CD4-positive, alpha-beta T cell (primary cell): ENCODE measurements at regions not wholly inside any gene's neighbourhood (a gene's known extent, or its start where the extent isn't known, plus 50 kb on each side); places are given as distances from the start of the nearest gene placed in this dataset.
A peak's percentile ranks its signal among the peaks of the same experiment; 100 is the strongest.

Experiments used
- ATAC-seq: fragments of 200-7000 bp; cut with Tn5 transposase; one replicate; pipeline ENCODE4 v1.10.0; 2022; ENCODE audit warnings: mild to moderate bottlenecking; ENCODE audit not compliant: poor library complexity
- CTCF ChIA-PET: fragments of 350-600 bp; sonication (Branson Sonifier 250); formaldehyde crosslinking; loops from one replicate; lab custom pipeline; 2021; ENCODE audit warnings: antibody characterized with exemption, inconsistent platforms; lab: Charles Lee
- POLR2A ChIA-PET: fragments of 350-600 bp; sonication (Branson Sonifier 250); formaldehyde crosslinking; loops from one replicate; lab custom pipeline; 2021; ENCODE audit warnings: antibody characterized with exemption, inconsistent platforms; lab: Charles Lee
- DNase-seq, 14 experiments: peaks; one replicate each; pipeline ENCODE4 v3.0.0-alpha.2; 2013 to 2020; ENCODE audit warnings: mixed read lengths in 2 of 14
- H3K27ac ChIP-seq, 2 donors: one replicate each; pipeline versions ENCODE4 v1.5.1 to v1.7.0; 2013; ENCODE audit warnings: low read length in 2 of 2, low read depth in 1 of 2, mild to moderate bottlenecking in 1 of 2
- H3K27me3 ChIP-seq, 2 experiments: 1 replicate in 1 of 2; 2 replicates in 1 of 2; pipeline versions ENCODE4 v1.6.1 to v1.7.0; 2013; ENCODE audit warnings: low read length in 2 of 2, control low read depth in 1 of 2, mild to moderate bottlenecking in 1 of 2, moderate library complexity in 1 of 2; ENCODE audit not compliant: insufficient read depth in 2 of 2, control insufficient read depth in 1 of 2
- H3K36me3 ChIP-seq: one replicate; pipeline ENCODE4 v1.6.1; 2013; ENCODE audit warnings: low read length, control low read depth; ENCODE audit not compliant: insufficient read depth
- H3K4me1 ChIP-seq: one replicate; pipeline ENCODE4 v1.6.1; 2013; ENCODE audit warnings: low read length, control low read depth; ENCODE audit not compliant: insufficient read depth
- H3K4me3 ChIP-seq: one replicate; pipeline ENCODE4 v1.5.1; 2013; ENCODE audit warnings: mild to moderate bottlenecking, low read length, moderate library complexity
- H3K9me3 ChIP-seq, 2 experiments: 1 replicate in 1 of 2; 2 replicates in 1 of 2; pipeline versions ENCODE4 v1.6.1 to v1.7.0; 2013; ENCODE audit warnings: low read length in 2 of 2, mild to moderate bottlenecking in 2 of 2, control low read depth in 1 of 2, moderate library complexity in 1 of 2; ENCODE audit not compliant: control insufficient read depth in 1 of 2, insufficient read depth in 1 of 2
- H3K27ac Mint-ChIP-seq: one replicate; pipeline ENCODE4 v1.8.0; 2020; ENCODE audit warnings: mixed read lengths
- H3K27me3 Mint-ChIP-seq: one replicate; pipeline ENCODE4 v1.8.0; 2021; ENCODE audit warnings: mixed read lengths
- H3K36me3 Mint-ChIP-seq: one replicate; pipeline ENCODE4 v1.8.0; 2021; ENCODE audit warnings: low read depth, mixed read lengths
- H3K4me1 Mint-ChIP-seq: one replicate; pipeline ENCODE4 v1.8.0; 2021; ENCODE audit warnings: low read depth, mixed read lengths
- H3K4me3 Mint-ChIP-seq: one replicate; pipeline ENCODE4 v1.8.0; 2020; ENCODE audit warnings: mild to moderate bottlenecking, mixed read lengths
- H3K9me3 Mint-ChIP-seq: one replicate; pipeline ENCODE4 v1.8.0; 2020; ENCODE audit warnings: mixed read lengths
- CTCF ChIP-seq: fragments of 200-600 bp; IDR thresholded peaks from one replicate; pipeline ENCODE4 v1.8.0; 2022; ENCODE audit warnings: antibody characterized with exemption, mild to moderate bottlenecking
- intact Hi-C, 2 experiments: fragments of 100-400 bp; cut with DNase I in 1 of 2; cut with micrococcal nuclease in 1 of 2; formaldehyde crosslinking; loops; one replicate each; pipeline versions ENCODE4 v1.15.1 to v1.9.0; 2023 to 2025; cut with DNase I, micrococcal nuclease

GRCh38 chr2:181370126-181370525 lies 87.1 kb upstream of the ITGA4 start:
- Histone ChIP-seq H3K4me1 (peaks cover 17% of the 10 kb centered on the region), H3K27me3 (no peaks in the 10 kb centered on the region), H3K9me3 (no peaks in the 10 kb centered on the region), H3K4me3 (no peak overlapping the region), H3K27ac (no peak overlapping the region), H3K36me3 (no peaks in the 10 kb centered on the region)
- Mint-ChIP-seq H3K4me1 (peaks cover 28% of the 10 kb centered on the region), H3K36me3 (peaks cover 5% of the 10 kb centered on the region), H3K27ac (no peak overlapping the region), H3K27me3 (no peaks in the 10 kb centered on the region), H3K9me3 (peaks cover 2% of the 10 kb centered on the region), H3K4me3 (no peak overlapping the region)
- DNase-seq (no peak), ATAC-seq (no peak)
- POLR2A ChIA-PET: no interaction called here
- intact Hi-C loops: loop anchor here in 1 of 2 experiments (5.0 kb wide), 1 partner anchor 38 kb away; no protein-coding TSS in a partner anchor
- CTCF ChIA-PET: no interaction called here
- TF ChIP-seq CTCF: no peak

- TF ChIP-seq CTCF: no peak
- ATAC-seq: no peak
- H3K27me3 Mint-ChIP-seq: no peaks in the 10 kb centered on the region
- no peak overlapping the region for H3K27ac Mint-ChIP-seq
- H3K27me3 ChIP-seq: no peaks in the 10 kb centered on the region
- DNase-seq: no peak
- POLR2A ChIA-PET: interaction anchor here (0.7 to 1.0 kb wide), 2 partner anchors 23 to 195 kb away, joined by 3 read pairs; no protein-coding TSS in a partner anchor
- no peak overlapping the region for H3K4me3 Mint-ChIP-seq
- no peaks in the 10 kb centered on the region for H3K9me3 ChIP-seq
- H3K36me3 Mint-ChIP-seq: no peaks in the 10 kb centered on the region
- no peaks in the 10 kb centered on the region for H3K36me3 ChIP-seq
- intact Hi-C loops: loop anchor here in 1 of 2 experiments (5.0 kb wide), 1 partner anchor 39 kb away; no protein-coding TSS in a partner anchor
- peaks cover 17% of the 10 kb centered on the region for H3K4me1 ChIP-seq
- H3K9me3 Mint-ChIP-seq: no peaks in the 10 kb centered on the region
- CTCF ChIA-PET: no interaction called here
- no peak overlapping the region for H3K4me3 ChIP-seq
- H3K4me1 Mint-ChIP-seq: peaks cover 28% of the 10 kb centered on the region
- H3K27ac ChIP-seq: no peak overlapping the region
Measured at GRCh38 chr2:181371195-181371594, 86.0 kb upstream of the ITGA4 start.

GRCh38 chr2:181371782-181372645 lies 85.2 kb upstream of the ITGA4 start:
- Mint-ChIP-seq H3K4me1 (peaks cover 28% of the 10 kb centered on the region), H3K4me3 (no peak overlapping the region), H3K9me3 (no peaks in the 10 kb centered on the region), H3K27me3 (no peaks in the 10 kb centered on the region), H3K36me3 (no peaks in the 10 kb centered on the region), H3K27ac (peak overlapping the region; percentile 52)
- POLR2A ChIA-PET: interaction anchor here (0.7 to 1.0 kb wide), 3 partner anchors 23 to 195 kb away, joined by 3 to 4 read pairs (median 3); no protein-coding TSS in a partner anchor
- DNase-seq (peak in 1 of 14 experiments; percentile 29), ATAC-seq (no peak)
- CTCF ChIA-PET: no interaction called here
- no peaks in the 10 kb centered on the region for H3K9me3 ChIP-seq
- H3K36me3 ChIP-seq: no peaks in the 10 kb centered on the region
- no peak overlapping the region for H3K4me3 ChIP-seq
- H3K27me3 ChIP-seq: no peaks in the 10 kb centered on the region
- H3K4me1 ChIP-seq: peaks cover 17% of the 10 kb centered on the region
- H3K27ac ChIP-seq: peak overlapping the region in 1 of 2 donors; percentile 4
- no peak for TF ChIP-seq CTCF
- intact Hi-C loops: loop anchor here in 1 of 2 experiments (5.0 kb wide), 1 partner anchor 40 kb away; no protein-coding TSS in a partner anchor
